HuH-7.5 (cell line): ENCODE measurements at regions not wholly inside any gene's neighbourhood (a gene's known extent, or its start where the extent isn't known, plus 50 kb on each side); places are given as distances from the start of the nearest gene placed in this dataset.
"Not testable (repeated sequence)": the region's sequence is repeated elsewhere in the genome, so short reads cannot be mapped to it uniquely, and the experiment has no call there.

Experiments
- DNase-seq: peaks from one replicate; pipeline ENCODE4 v3.0.0; 2011; ENCODE audit warnings: low spot score

- no peak for DNase-seq
Observed at GRCh38 chr3:151596940-151597339, 136.1 kb upstream of the IGSF10 start.

GRCh38 chr3:151593928-151594327, 133.1 kb upstream of the IGSF10 start:
- DNase-seq, result no peak

- no peak for DNase-seq
Observed at GRCh38 chr3:151592287-151592686, 131.4 kb upstream of the IGSF10 start.

- DNase-seq, result no peak
Observed at GRCh38 chr3:151591441-151591840, 130.6 kb upstream of the IGSF10 start.

GRCh38 chr3:151589311-151589710, 128.4 kb upstream of the IGSF10 start:
- no peak for DNase-seq

GRCh38 chr3:151587659-151588058, 126.8 kb upstream of the IGSF10 start:
- not testable (repeated sequence) for DNase-seq

GRCh38 chr3:151584566-151584965, 123.7 kb upstream of the IGSF10 start:
- no peak for DNase-seq

GRCh38 chr3:151581035-151581434, 120.2 kb upstream of the IGSF10 start:
- no peak for DNase-seq

- DNase-seq, result no peak
Observed at GRCh38 chr3:151580591-151580990, 119.7 kb upstream of the IGSF10 start.

GRCh38 chr3:151579571-151580270, 118.9 kb upstream of the IGSF10 start:
- no peak for DNase-seq

- DNase-seq, result no peak
Observed at GRCh38 chr3:151578495-151578894, 117.6 kb upstream of the IGSF10 start.

- DNase-seq, result no peak
Observed at GRCh38 chr3:151576511-151577137, 115.8 kb upstream of the IGSF10 start.

- DNase-seq, result no peak
Observed at GRCh38 chr3:151568184-151568583, 107.3 kb upstream of the IGSF10 start.

- no peak for DNase-seq
Observed at GRCh38 chr3:151567477-151567876, 106.6 kb upstream of the IGSF10 start.

- DNase-seq, result no peak
Observed at GRCh38 chr3:151564261-151564660, 103.4 kb upstream of the IGSF10 start.

GRCh38 chr3:151563305-151563704, 102.4 kb upstream of the IGSF10 start:
- DNase-seq, result no peak

GRCh38 chr3:151562891-151563290, 102.0 kb upstream of the IGSF10 start:
- no peak for DNase-seq

- DNase-seq, result no peak
Observed at GRCh38 chr3:151561878-151562277, 101.0 kb upstream of the IGSF10 start.

GRCh38 chr3:151560738-151561137, 99.9 kb upstream of the IGSF10 start:
- DNase-seq, result no peak

- DNase-seq, result peak; percentile 3
Observed at GRCh38 chr3:151559736-151560135, 98.9 kb upstream of the IGSF10 start.

- DNase-seq, result no peak
Observed at GRCh38 chr3:151558661-151559060, 97.8 kb upstream of the IGSF10 start.

GRCh38 chr3:151557068-151557840, 96.4 kb upstream of the IGSF10 start:
- no peak for DNase-seq

GRCh38 chr3:151556596-151556995, 95.7 kb upstream of the IGSF10 start:
- DNase-seq, result no peak
